WTC11 (cell line): ENCODE measurements at regions not wholly inside any gene's neighbourhood (a gene's known extent, or its start where the extent isn't known, plus 50 kb on each side); places are given as distances from the start of the nearest gene placed in this dataset.

Source experiments
- ATAC-seq: fragments of 200-7000 bp; cut with Tn5 transposase; 2 replicates; pipeline ENCODE4 v1.10.0; 2021; ENCODE audit warnings: mild to moderate bottlenecking, moderate library complexity
- CTCF ChIA-PET: fragments of 300-600 bp; sonication (Branson Sonifier 250); formaldehyde crosslinking; loops from one replicate; lab custom pipeline; 2021; ENCODE audit warnings: antibody characterized with exemption; lab: Charles Lee
- POLR2A ChIA-PET: fragments of 350-600 bp; sonication (Branson Sonifier 250); formaldehyde crosslinking; loops from one replicate; lab custom pipeline; 2021; ENCODE audit warnings: antibody characterized with exemption; lab: Charles Lee
- DNase-seq: peaks from one replicate; pipeline ENCODE4 v3.0.0; 2021; ENCODE audit warnings: low spot score
- H3K27ac Mint-ChIP-seq: 2 replicates; pipeline ENCODE4 v1.8.0; 2021; ENCODE audit warnings: mixed read lengths
- H3K27me3 Mint-ChIP-seq: 2 replicates; pipeline ENCODE4 v1.8.0; 2021; ENCODE audit warnings: low read depth, mild to moderate bottlenecking, moderate library complexity, mixed read lengths
- H3K36me3 Mint-ChIP-seq: 2 replicates; pipeline ENCODE4 v1.8.0; 2021; ENCODE audit warnings: mixed read lengths
- H3K4me1 Mint-ChIP-seq: 2 replicates; pipeline ENCODE4 v1.8.0; 2022; ENCODE audit warnings: mixed read lengths
- H3K4me3 Mint-ChIP-seq: 2 replicates; pipeline ENCODE4 v1.8.0; 2021; ENCODE audit warnings: mild to moderate bottlenecking, moderate library complexity, mixed read lengths
- H3K9me3 Mint-ChIP-seq: 2 replicates; pipeline ENCODE4 v1.8.0; 2021; ENCODE audit warnings: mixed read lengths
- ELF4 ChIP-seq: sonication (generic); formaldehyde crosslinking; IDR thresholded peaks from 2 replicates; pipeline ENCODE4 v1.8.1; 2022; ENCODE audit warnings: low read depth, mild to moderate bottlenecking, moderate library complexity, missing genetic modification reagents
- FOXP1 ChIP-seq: sonication (generic); formaldehyde crosslinking; IDR thresholded peaks from 2 replicates; pipeline ENCODE4 v1.8.0; 2022; ENCODE audit warnings: missing genetic modification reagents, mild to moderate bottlenecking, moderate library complexity, borderline replicate concordance
- IRF2 ChIP-seq: sonication (generic); formaldehyde crosslinking; IDR thresholded peaks from 2 replicates; pipeline ENCODE4 v1.8.0; 2022; ENCODE audit warnings: low read depth, missing genetic modification reagents, borderline replicate concordance
- JAZF1 ChIP-seq: fragments of 250-450 bp; sonication (Bioruptor Pico); IDR thresholded peaks from 2 replicates; pipeline ENCODE4 v1.9.0; 2021; ENCODE audit warnings: moderate library complexity, mild to moderate bottlenecking, inconsistent platforms
- KAT7 ChIP-seq: sonication (generic); formaldehyde crosslinking; IDR thresholded peaks from 2 replicates; pipeline ENCODE4 v1.8.1; 2023; ENCODE audit warnings: missing genetic modification reagents, mild to moderate bottlenecking, borderline replicate concordance
- NFATC4 ChIP-seq: fragments of 250-450 bp; sonication (Bioruptor Pico); IDR thresholded peaks from 2 replicates; pipeline ENCODE4 v1.9.0; 2021; ENCODE audit warnings: mild to moderate bottlenecking
- PRRX2 ChIP-seq: fragments of 250-450 bp; sonication (Bioruptor Pico); IDR thresholded peaks from 2 replicates; pipeline ENCODE4 v1.8.0; 2021; ENCODE audit warnings: mild to moderate bottlenecking
- SOX15 ChIP-seq: fragments of 250-450 bp; sonication (Bioruptor Pico); IDR thresholded peaks from 2 replicates; pipeline ENCODE4 v1.9.0; 2021; ENCODE audit warnings: mild to moderate bottlenecking
- STAT6 ChIP-seq: sonication (generic); formaldehyde crosslinking; conservative IDR thresholded peaks from 2 replicates; pipeline ENCODE4 v1.8.1; 2023; ENCODE audit warnings: mild to moderate bottlenecking, low read depth, missing genetic modification reagents, moderate library complexity
- TEAD4 ChIP-seq: sonication (generic); formaldehyde crosslinking; IDR thresholded peaks from 2 replicates; pipeline ENCODE4 v1.8.0; 2022; ENCODE audit warnings: mild to moderate bottlenecking, missing genetic modification reagents
- ZBTB43 ChIP-seq: sonication (generic); formaldehyde crosslinking; IDR thresholded peaks from 2 replicates; pipeline ENCODE4 v1.8.1; 2023; ENCODE audit warnings: mild to moderate bottlenecking, missing genetic modification reagents
- ZNF423 ChIP-seq: fragments of 250-450 bp; sonication (Bioruptor Pico); IDR thresholded peaks from 2 replicates; pipeline ENCODE4 v2.1.2; 2022; ENCODE audit warnings: mild to moderate bottlenecking, moderate library complexity
- TF ChIP-seq, protein P1 (sequence below): sonication (generic); formaldehyde crosslinking; IDR thresholded peaks from 2 replicates; pipeline ENCODE4 v1.8.1; 2022; ENCODE audit warnings: low read depth, missing genetic modification reagents, borderline replicate concordance
- TF ChIP-seq, protein P2 (sequence below): sonication (generic); formaldehyde crosslinking; IDR thresholded peaks from 2 replicates; pipeline ENCODE4 v1.8.0; 2022; ENCODE audit warnings: mild to moderate bottlenecking, missing genetic modification reagents
- TF ChIP-seq, protein P3 (sequence below): sonication (generic); formaldehyde crosslinking; IDR thresholded peaks from 2 replicates; pipeline ENCODE4 v1.8.0; 2023; ENCODE audit warnings: missing genetic modification reagents, mild to moderate bottlenecking, borderline replicate concordance
- TF ChIP-seq, protein P4 (sequence below): fragments of 250-450 bp; sonication (Bioruptor Pico); IDR thresholded peaks from 2 replicates; pipeline ENCODE4 v1.9.0; 2021; ENCODE audit warnings: moderate library complexity, mild to moderate bottlenecking, inconsistent platforms, borderline replicate concordance
- TF ChIP-seq, protein P5 (sequence below): fragments of 250-450 bp; sonication (Bioruptor Pico); IDR thresholded peaks from 2 replicates; pipeline ENCODE4 v1.9.0; 2021; ENCODE audit warnings: mild to moderate bottlenecking

- H3K27ac Mint-ChIP-seq, result no peak overlapping the region
- TF ChIP-seq FOXP1 (CRISPR knock-in tag) (no peak), KAT7 (CRISPR knock-in tag) (no peak), ZNF423 (no peak), NFATC4 (CRISPR knock-in tag) (no peak), SOX15 (no peak), JAZF1 (CRISPR knock-in tag) (no peak), PRRX2 (CRISPR knock-in tag) (no peak), ELF4 (CRISPR knock-in tag) (no peak), IRF2 (CRISPR knock-in tag) (no peak)
- TF ChIP-seq, protein P1, sequence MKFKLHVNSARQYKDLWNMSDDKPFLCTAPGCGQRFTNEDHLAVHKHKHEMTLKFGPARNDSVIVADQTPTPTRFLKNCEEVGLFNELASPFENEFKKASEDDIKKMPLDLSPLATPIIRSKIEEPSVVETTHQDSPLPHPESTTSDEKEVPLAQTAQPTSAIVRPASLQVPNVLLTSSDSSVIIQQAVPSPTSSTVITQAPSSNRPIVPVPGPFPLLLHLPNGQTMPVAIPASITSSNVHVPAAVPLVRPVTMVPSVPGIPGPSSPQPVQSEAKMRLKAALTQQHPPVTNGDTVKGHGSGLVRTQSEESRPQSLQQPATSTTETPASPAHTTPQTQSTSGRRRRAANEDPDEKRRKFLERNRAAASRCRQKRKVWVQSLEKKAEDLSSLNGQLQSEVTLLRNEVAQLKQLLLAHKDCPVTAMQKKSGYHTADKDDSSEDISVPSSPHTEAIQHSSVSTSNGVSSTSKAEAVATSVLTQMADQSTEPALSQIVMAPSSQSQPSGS (CRISPR knock-in tag), result no peak
- TF ChIP-seq, protein P2, sequence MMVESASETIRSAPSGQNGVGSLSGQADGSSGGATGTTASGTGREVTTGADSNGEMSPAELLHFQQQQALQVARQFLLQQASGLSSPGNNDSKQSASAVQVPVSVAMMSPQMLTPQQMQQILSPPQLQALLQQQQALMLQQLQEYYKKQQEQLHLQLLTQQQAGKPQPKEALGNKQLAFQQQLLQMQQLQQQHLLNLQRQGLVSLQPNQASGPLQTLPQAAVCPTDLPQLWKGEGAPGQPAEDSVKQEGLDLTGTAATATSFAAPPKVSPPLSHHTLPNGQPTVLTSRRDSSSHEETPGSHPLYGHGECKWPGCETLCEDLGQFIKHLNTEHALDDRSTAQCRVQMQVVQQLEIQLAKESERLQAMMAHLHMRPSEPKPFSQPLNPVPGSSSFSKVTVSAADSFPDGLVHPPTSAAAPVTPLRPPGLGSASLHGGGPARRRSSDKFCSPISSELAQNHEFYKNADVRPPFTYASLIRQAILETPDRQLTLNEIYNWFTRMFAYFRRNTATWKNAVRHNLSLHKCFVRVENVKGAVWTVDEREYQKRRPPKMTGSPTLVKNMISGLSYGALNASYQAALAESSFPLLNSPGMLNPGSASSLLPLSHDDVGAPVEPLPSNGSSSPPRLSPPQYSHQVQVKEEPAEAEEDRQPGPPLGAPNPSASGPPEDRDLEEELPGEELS, result no peak
- TF ChIP-seq, protein P3, sequence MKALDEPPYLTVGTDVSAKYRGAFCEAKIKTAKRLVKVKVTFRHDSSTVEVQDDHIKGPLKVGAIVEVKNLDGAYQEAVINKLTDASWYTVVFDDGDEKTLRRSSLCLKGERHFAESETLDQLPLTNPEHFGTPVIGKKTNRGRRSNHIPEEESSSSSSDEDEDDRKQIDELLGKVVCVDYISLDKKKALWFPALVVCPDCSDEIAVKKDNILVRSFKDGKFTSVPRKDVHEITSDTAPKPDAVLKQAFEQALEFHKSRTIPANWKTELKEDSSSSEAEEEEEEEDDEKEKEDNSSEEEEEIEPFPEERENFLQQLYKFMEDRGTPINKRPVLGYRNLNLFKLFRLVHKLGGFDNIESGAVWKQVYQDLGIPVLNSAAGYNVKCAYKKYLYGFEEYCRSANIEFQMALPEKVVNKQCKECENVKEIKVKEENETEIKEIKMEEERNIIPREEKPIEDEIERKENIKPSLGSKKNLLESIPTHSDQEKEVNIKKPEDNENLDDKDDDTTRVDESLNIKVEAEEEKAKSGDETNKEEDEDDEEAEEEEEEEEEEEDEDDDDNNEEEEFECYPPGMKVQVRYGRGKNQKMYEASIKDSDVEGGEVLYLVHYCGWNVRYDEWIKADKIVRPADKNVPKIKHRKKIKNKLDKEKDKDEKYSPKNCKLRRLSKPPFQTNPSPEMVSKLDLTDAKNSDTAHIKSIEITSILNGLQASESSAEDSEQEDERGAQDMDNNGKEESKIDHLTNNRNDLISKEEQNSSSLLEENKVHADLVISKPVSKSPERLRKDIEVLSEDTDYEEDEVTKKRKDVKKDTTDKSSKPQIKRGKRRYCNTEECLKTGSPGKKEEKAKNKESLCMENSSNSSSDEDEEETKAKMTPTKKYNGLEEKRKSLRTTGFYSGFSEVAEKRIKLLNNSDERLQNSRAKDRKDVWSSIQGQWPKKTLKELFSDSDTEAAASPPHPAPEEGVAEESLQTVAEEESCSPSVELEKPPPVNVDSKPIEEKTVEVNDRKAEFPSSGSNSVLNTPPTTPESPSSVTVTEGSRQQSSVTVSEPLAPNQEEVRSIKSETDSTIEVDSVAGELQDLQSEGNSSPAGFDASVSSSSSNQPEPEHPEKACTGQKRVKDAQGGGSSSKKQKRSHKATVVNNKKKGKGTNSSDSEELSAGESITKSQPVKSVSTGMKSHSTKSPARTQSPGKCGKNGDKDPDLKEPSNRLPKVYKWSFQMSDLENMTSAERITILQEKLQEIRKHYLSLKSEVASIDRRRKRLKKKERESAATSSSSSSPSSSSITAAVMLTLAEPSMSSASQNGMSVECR (CRISPR knock-in tag), result no peak
- TF ChIP-seq, all 79 proteins: peak for 0
- Mint-ChIP-seq H3K9me3 (peaks cover 10% of the 10 kb centered on the region), H3K36me3 (no peaks in the 10 kb centered on the region), H3K27me3 (no peaks in the 10 kb centered on the region), H3K4me3 (no peak overlapping the region), H3K4me1 (peaks cover 2% of the 10 kb centered on the region; the same call in 1 of the 2 replicates)
- ATAC-seq (peak; percentile 99), DNase-seq (peak; percentile 49)
- CTCF ChIA-PET, result interaction anchor here (1.0 to 1.2 kb wide), 3 partner anchors 42 to 305 kb away, joined by 3 to 4 read pairs (median 3); no protein-coding TSS in a partner anchor
- POLR2A ChIA-PET, result no interaction called here
Observed at GRCh38 chr18:54004828-54005227, 219.6 kb downstream of the MBD2 start.

DNA sequence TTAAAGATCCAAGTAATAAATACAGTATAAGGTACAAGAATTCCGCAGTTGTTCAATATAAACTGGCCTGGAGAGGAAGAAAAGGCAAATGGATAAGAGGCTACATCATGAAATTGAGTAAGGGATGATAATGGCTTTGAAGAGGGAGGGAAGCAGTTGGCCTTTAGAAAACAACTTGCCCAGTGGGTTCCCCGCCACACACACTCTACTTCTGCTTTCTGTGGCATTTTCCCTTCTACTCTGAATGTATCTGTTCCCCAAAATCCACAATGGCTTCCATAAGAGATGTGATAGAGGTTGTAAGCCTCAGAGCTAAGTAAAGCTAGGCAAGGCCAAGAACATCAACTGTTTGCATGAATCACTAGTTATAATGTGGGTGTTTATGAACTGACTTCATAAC is 221.3 kb downstream of the MBD2 start:
- POLR2A ChIA-PET, result no interaction called here
- DNase-seq (no peak), ATAC-seq (no peak)
- H3K9me3 Mint-ChIP-seq, result peaks cover 2% of the 10 kb centered on the region
- CTCF ChIA-PET, result no interaction called here
- peaks cover 2% of the 10 kb centered on the region; the same call in 1 of the 2 replicates for H3K4me1 Mint-ChIP-seq
- H3K27me3 Mint-ChIP-seq, result no peaks in the 10 kb centered on the region
- H3K27ac Mint-ChIP-seq, result no peak overlapping the region
- H3K36me3 Mint-ChIP-seq, result no peaks in the 10 kb centered on the region
- H3K4me3 Mint-ChIP-seq, result no peak overlapping the region
- TF ChIP-seq TEAD4 (CRISPR knock-in tag) (no peak), STAT6 (CRISPR knock-in tag) (no peak), ZNF423 (no peak), ZBTB43 (CRISPR knock-in tag) (no peak), SOX15 (no peak)
- TF ChIP-seq, protein P1 (CRISPR knock-in tag), result no peak
- TF ChIP-seq, protein P4, sequence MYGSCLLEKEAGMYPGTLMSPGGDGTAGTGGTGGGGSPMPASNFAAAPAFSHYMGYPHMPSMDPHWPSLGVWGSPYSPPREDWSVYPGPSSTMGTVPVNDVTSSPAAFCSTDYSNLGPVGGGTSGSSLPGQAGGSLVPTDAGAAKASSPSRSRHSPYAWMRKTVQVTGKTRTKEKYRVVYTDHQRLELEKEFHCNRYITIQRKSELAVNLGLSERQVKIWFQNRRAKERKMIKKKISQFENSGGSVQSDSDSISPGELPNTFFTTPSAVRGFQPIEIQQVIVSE (CRISPR knock-in tag), result no peak
- TF ChIP-seq, protein P5, sequence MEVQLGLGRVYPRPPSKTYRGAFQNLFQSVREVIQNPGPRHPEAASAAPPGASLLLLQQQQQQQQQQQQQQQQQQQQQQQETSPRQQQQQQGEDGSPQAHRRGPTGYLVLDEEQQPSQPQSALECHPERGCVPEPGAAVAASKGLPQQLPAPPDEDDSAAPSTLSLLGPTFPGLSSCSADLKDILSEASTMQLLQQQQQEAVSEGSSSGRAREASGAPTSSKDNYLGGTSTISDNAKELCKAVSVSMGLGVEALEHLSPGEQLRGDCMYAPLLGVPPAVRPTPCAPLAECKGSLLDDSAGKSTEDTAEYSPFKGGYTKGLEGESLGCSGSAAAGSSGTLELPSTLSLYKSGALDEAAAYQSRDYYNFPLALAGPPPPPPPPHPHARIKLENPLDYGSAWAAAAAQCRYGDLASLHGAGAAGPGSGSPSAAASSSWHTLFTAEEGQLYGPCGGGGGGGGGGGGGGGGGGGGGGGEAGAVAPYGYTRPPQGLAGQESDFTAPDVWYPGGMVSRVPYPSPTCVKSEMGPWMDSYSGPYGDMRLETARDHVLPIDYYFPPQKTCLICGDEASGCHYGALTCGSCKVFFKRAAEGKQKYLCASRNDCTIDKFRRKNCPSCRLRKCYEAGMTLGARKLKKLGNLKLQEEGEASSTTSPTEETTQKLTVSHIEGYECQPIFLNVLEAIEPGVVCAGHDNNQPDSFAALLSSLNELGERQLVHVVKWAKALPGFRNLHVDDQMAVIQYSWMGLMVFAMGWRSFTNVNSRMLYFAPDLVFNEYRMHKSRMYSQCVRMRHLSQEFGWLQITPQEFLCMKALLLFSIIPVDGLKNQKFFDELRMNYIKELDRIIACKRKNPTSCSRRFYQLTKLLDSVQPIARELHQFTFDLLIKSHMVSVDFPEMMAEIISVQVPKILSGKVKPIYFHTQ (CRISPR knock-in tag), result no peak
